Spleen (tissue), 11 donors: ENCODE measurements at regions not wholly inside any gene's neighbourhood (a gene's known extent, or its start where the extent isn't known, plus 50 kb on each side); places are given as distances from the start of the nearest gene placed in this dataset.
"Not testable (repeated sequence)": the region's sequence is repeated elsewhere in the genome, so short reads cannot be mapped to it uniquely, and the experiment has no call there.

Source experiments
- DNase-seq: peaks from one replicate; pipeline ENCODE4 v3.0.0-alpha.2; 2020
- H3K27ac ChIP-seq, 8 donors: fragments of 200-600 bp; sonication (generic) in 7 of 8; 1 replicate in 4 of 8; 2 replicates in 4 of 8; pipeline versions ENCODE4 v1.5.0 to v1.8.0; 2016 to 2021; ENCODE audit warnings: inconsistent platforms in 4 of 8, mild to moderate bottlenecking in 4 of 8, moderate library complexity in 1 of 8
- H3K27me3 ChIP-seq, 7 donors: fragments of 200-600 bp; sonication (generic) in 6 of 7; replicated peaks in 1 of 7; 1 replicate in 4 of 7; 2 replicates in 3 of 7; pipeline versions ENCODE4 v1.5.0 to v1.8.0; 2016 to 2021; ENCODE audit warnings: inconsistent platforms in 3 of 7, mild to moderate bottlenecking in 1 of 7
- H3K36me3 ChIP-seq, 6 donors: fragments of 200-600 bp; sonication (generic) in 5 of 6; 1 replicate in 4 of 6; 2 replicates in 2 of 6; pipeline versions ENCODE4 v1.5.0 to v1.8.0; 2016 to 2021; ENCODE audit warnings: inconsistent platforms in 2 of 6
- H3K4me1 ChIP-seq, 6 donors: fragments of 200-600 bp; sonication (generic) in 5 of 6; 1 replicate in 3 of 6; 2 replicates in 3 of 6; pipeline versions ENCODE4 v1.5.0 to v1.8.0; 2016 to 2021; ENCODE audit warnings: inconsistent platforms in 3 of 6
- H3K4me3 ChIP-seq, 8 donors: fragments of 200-600 bp; sonication (generic) in 7 of 8; 1 replicate in 4 of 8; 2 replicates in 4 of 8; pipeline versions ENCODE4 v1.5.0 to v1.8.0; 2016 to 2021; ENCODE audit warnings: inconsistent platforms in 4 of 8, mild to moderate bottlenecking in 4 of 8, moderate library complexity in 2 of 8
- H3K9me3 ChIP-seq, 8 donors: fragments of 200-600 bp; sonication (generic) in 7 of 8; 1 replicate in 4 of 8; 2 replicates in 4 of 8; pipeline versions ENCODE4 v1.5.0 to v1.8.0; 2016 to 2021; ENCODE audit warnings: inconsistent platforms in 4 of 8
- CTCF ChIP-seq, 11 experiments: fragments of 200-600 bp in 7 of 11; fragments of 450-650 bp in 4 of 11; sonication (generic) in 4 of 11; IDR thresholded peaks in 8 of 11; conservative IDR thresholded peaks in 3 of 11; 1 replicate in 7 of 11; 2 replicates in 4 of 11; pipeline versions ENCODE4 v1.4.0 to v1.8.0; 2016 to 2021; ENCODE audit warnings: antibody characterized with exemption in 11 of 11, inconsistent platforms in 4 of 11, mild to moderate bottlenecking in 1 of 11
- POLR2A ChIP-seq, 3 donors: fragments of 450-650 bp; IDR thresholded peaks; one replicate each; pipeline ENCODE4 v1.5.1; 2017; ENCODE audit warnings: antibody characterized with exemption in 3 of 3, mild to moderate bottlenecking in 1 of 3
- POLR2AphosphoS5 ChIP-seq, 3 donors: sonication (generic); formaldehyde crosslinking; IDR thresholded peaks; one replicate each; pipeline ENCODE4 v1.5.1; 2017; ENCODE audit warnings: antibody characterized with exemption in 3 of 3
- WGBS, 5 donors: extraction: QIAGEN DNeasy Blood & Tissue Kit in 3 of 5; methylation state at CpG; one replicate each; pipeline versions ENCODE4 v1.1.5 to v1.1.7; 2013 to 2018; 5-methylcytosine and 5-hydroxymethylcytosine counted together
- intact Hi-C: fragments of 100-400 bp; cut with DNase I; formaldehyde crosslinking; loops from one replicate; pipeline ENCODE4 v1.15.0; 2023; ENCODE audit warnings: low total_unique reads
- donor health status: healthy with polysubstance abuse.
- donor health status: DM: no; HTN: no; CAD: no; lungs with moderate emphysema.
- donor health status: DM: no; HTN: no; CAD: no.
- donor health status: Bipolar disorder and iron deficiency.
- donor health status: healthy.
- donor health status: DM: no; HTN: no; CAD: no.
- donor health status: DM: yes; HTN: yes; CAD: no.

- Histone ChIP-seq H3K4me1 (peaks cover 0 to 7% (median 0%) of the 10 kb centered on the region in 6 donors), H3K4me3 (no peak overlapping the region), H3K27me3 (peaks cover 0 to 13% (median 0%) of the 10 kb centered on the region in 7 donors), H3K27ac (peak overlapping the region in 1 of 8 donors; percentile 32), H3K9me3 (no peaks in the 10 kb centered on the region), H3K36me3 (no peaks in the 10 kb centered on the region)
- WGBS, 5 donors: 34 to 49% (median 38%) methylated on average over 5 of the region's 5 CpGs
- intact Hi-C loops: no loop called here
- TF ChIP-seq POLR2AphosphoS5 (IDR thresholded peaks at IDR 0.05): no peak
- no peak for TF ChIP-seq CTCF (IDR thresholded peaks at IDR 0.05 in 8 of 11, conservative IDR thresholded peaks at IDR 0.05 in 3 of 11)
- TF ChIP-seq POLR2A (IDR thresholded peaks at IDR 0.05): no peak
- DNase-seq: no peak
Measured at GRCh38 chr10:29772403-29772802, 137.6 kb upstream of the SVIL start.

- H3K27ac ChIP-seq: no peak overlapping the region
- no peak for TF ChIP-seq POLR2A (IDR thresholded peaks at IDR 0.05)
- no peak for TF ChIP-seq CTCF (IDR thresholded peaks at IDR 0.05 in 8 of 11, conservative IDR thresholded peaks at IDR 0.05 in 3 of 11)
- no peak for TF ChIP-seq POLR2AphosphoS5 (IDR thresholded peaks at IDR 0.05)
- 75 to 89% (median 83%) methylated on average over 5 of the region's 5 CpGs for WGBS, 5 donors
- H3K4me1 ChIP-seq: peaks cover 0 to 7% (median 0%) of the 10 kb centered on the region in 6 donors
- intact Hi-C loops: no loop called here
- no peaks in the 10 kb centered on the region for H3K36me3 ChIP-seq
- H3K9me3 ChIP-seq: no peaks in the 10 kb centered on the region
- DNase-seq: no peak
- H3K4me3 ChIP-seq: no peak overlapping the region
- H3K27me3 ChIP-seq: peaks cover 0 to 13% (median 0%) of the 10 kb centered on the region in 7 donors
Measured at GRCh38 chr10:29771376-29771775, 136.6 kb upstream of the SVIL start.

GRCh38 chr10:29769277-29769676, 134.5 kb upstream of the SVIL start:
- H3K9me3 ChIP-seq, H3K4me1 ChIP-seq, H3K27ac ChIP-seq, intact Hi-C loops, H3K36me3 ChIP-seq, DNase-seq, H3K4me3 ChIP-seq, H3K27me3 ChIP-seq: not testable (repeated sequence)
- WGBS, 5 donors: 90 to 100% (median 96%) methylated on average over 3 to 4 of the region's 4 CpGs

- H3K4me3 ChIP-seq: no peak overlapping the region
- intact Hi-C loops: no loop called here
- WGBS, 5 donors: 72 to 91% (median 77%) methylated on average over 4 of the region's 4 CpGs
- DNase-seq: no peak
- no peaks in the 10 kb centered on the region for H3K36me3 ChIP-seq
- peaks cover 0 to 7% (median 0%) of the 10 kb centered on the region in 7 donors for H3K27me3 ChIP-seq
- no peak for TF ChIP-seq POLR2AphosphoS5 (IDR thresholded peaks at IDR 0.05)
- TF ChIP-seq POLR2A (IDR thresholded peaks at IDR 0.05): no peak
- TF ChIP-seq CTCF (IDR thresholded peaks at IDR 0.05 in 8 of 11, conservative IDR thresholded peaks at IDR 0.05 in 3 of 11): no peak
- no peak overlapping the region for H3K27ac ChIP-seq
- no peaks in the 10 kb centered on the region for H3K9me3 ChIP-seq
- H3K4me1 ChIP-seq: peaks cover 0 to 7% (median 0%) of the 10 kb centered on the region in 6 donors
Measured at GRCh38 chr10:29767968-29768367, 133.2 kb upstream of the SVIL start.

GRCh38 chr10:29766753-29767152, 132.0 kb upstream of the SVIL start:
- Histone ChIP-seq H3K27ac (no peak overlapping the region), H3K27me3 (peaks cover 0 to 7% (median 0%) of the 10 kb centered on the region in 7 donors), H3K36me3 (no peaks in the 10 kb centered on the region), H3K4me1 (no peaks in the 10 kb centered on the region), H3K9me3 (no peaks in the 10 kb centered on the region), H3K4me3 (no peak overlapping the region)
- no peak for DNase-seq
- intact Hi-C loops: no loop called here
- WGBS, 5 donors: 83 to 88% (median 86%) methylated on average over 3 of the region's 3 CpGs
- TF ChIP-seq CTCF (IDR thresholded peaks at IDR 0.05 in 8 of 11, conservative IDR thresholded peaks at IDR 0.05 in 3 of 11): no peak
- no peak for TF ChIP-seq POLR2AphosphoS5 (IDR thresholded peaks at IDR 0.05)
- no peak for TF ChIP-seq POLR2A (IDR thresholded peaks at IDR 0.05)
